D721Med (cell line): ENCODE measurements at regions not wholly inside any gene's neighbourhood (a gene's known extent, or its start where the extent isn't known, plus 50 kb on each side); places are given as distances from the start of the nearest gene placed in this dataset.
A peak's percentile ranks its signal among the peaks of the same experiment; 100 is the strongest.

Source experiments
- DNase-seq: peaks from one replicate; pipeline ENCODE4 v3.0.0; 2011; ENCODE audit warnings: low spot score; ENCODE audit not compliant: insufficient read length
- FAIRE-seq: peaks from 2 replicates; lab custom pipeline; 2011; peaks lifted over from hg19 to GRCh38; lab: Jason Lieb, UNC
- CTCF ChIP-seq: IDR thresholded peaks from 2 replicates; pipeline ENCODE4 v1.5.1; 2012; ENCODE audit warnings: mild to moderate bottlenecking, control low read depth; ENCODE audit not compliant: insufficient read depth; ENCODE audit errors: missing control alignments

- TF ChIP-seq CTCF = no peak
- FAIRE-seq (no peak), DNase-seq (no peak)
Observed at GRCh38 chr11:98561877-98562395, 458.8 kb upstream of the CNTN5 start.

GRCh38 chr11:98564233-98564632 lies 456.5 kb upstream of the CNTN5 start:
- TF ChIP-seq CTCF = no peak
- FAIRE-seq (no peak), DNase-seq (no peak)

- FAIRE-seq (no peak), DNase-seq (no peak)
- TF ChIP-seq CTCF = no peak
Observed at GRCh38 chr11:98564881-98565280, 455.9 kb upstream of the CNTN5 start.

- DNase-seq (no peak), FAIRE-seq (no peak)
- TF ChIP-seq CTCF = no peak
Observed at GRCh38 chr11:98565311-98565710, 455.4 kb upstream of the CNTN5 start.

GRCh38 chr11:98566978-98567377 lies 453.8 kb upstream of the CNTN5 start:
- no peak for TF ChIP-seq CTCF
- no peak for FAIRE-seq
- DNase-seq = no peak

GRCh38 chr11:98568013-98568412 lies 452.7 kb upstream of the CNTN5 start:
- no peak for TF ChIP-seq CTCF
- no peak for DNase-seq
- FAIRE-seq = peak; percentile 79

GRCh38 chr11:98572941-98573340 lies 447.8 kb upstream of the CNTN5 start:
- FAIRE-seq = no peak
- no peak for TF ChIP-seq CTCF
- no peak for DNase-seq
